ENCODE measurements at regions not wholly inside any gene's neighbourhood (a gene's known extent, or its start where the extent isn't known, plus 50 kb on each side); places are given as distances from the start of the nearest gene placed in this dataset.

DNA sequence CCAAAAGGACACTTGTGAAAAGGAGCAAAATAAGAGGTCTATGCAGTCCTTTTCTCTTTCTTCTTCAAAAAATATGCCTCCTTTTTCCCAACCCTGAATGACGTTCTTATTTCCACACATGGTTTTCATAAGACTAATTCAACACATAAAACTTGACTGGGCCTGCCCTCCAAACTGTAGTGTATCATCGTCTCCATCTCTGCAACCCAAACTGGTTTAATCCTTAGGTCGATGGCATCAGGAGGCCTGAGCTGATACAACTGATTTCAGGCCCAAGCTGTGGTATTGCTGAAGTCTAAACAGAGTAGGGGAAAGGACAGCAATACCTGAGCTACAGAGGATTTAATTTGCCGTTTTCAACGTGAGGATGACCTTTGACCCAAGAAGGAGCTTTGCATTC, 130.0 kb upstream of the MTNR1B start:
- no peak for DNase-seq (ENCODE audit: low spot score)

DNA sequence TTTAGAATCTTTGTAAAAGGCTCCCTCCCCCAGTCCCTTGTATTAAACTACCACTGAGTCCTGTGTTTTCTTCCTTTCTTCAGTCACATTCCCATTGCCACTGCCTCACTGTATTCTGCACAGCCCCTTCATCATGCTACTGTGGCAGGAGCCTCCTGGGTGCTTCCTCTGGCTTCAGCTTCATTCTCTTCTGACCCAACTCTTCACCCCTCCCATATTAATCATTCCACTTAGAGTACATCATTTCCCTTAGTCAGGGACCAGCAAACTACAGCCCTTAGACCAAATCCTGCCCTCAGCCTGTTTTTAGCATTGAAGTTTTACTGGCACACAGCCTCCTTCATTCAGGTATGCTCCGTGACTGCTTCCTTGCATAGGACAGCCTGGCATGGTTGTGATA, 127.7 kb upstream of the MTNR1B start:
- DNase-seq (ENCODE audit: low spot score), result no peak

DNA sequence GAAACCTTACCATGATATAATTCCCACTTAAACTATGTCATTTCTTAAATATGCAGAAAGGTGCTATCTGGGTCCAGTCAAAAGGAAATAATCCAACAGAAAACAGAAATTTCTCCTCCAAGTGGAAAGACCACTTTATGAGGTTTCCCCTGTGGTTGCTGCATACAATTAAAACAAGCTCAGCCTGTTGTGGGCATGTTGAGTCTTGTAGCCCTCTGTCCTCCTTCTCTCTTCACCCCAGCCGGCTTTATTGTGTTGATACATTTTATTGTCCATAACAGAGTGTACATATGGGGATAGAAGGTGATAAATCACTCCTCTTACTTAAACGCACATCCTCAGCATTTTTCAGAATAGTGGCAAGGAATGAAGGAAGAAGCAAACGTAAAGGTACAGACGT, 126.0 kb upstream of the MTNR1B start:
- no peak for DNase-seq (ENCODE audit: low spot score)

DNA sequence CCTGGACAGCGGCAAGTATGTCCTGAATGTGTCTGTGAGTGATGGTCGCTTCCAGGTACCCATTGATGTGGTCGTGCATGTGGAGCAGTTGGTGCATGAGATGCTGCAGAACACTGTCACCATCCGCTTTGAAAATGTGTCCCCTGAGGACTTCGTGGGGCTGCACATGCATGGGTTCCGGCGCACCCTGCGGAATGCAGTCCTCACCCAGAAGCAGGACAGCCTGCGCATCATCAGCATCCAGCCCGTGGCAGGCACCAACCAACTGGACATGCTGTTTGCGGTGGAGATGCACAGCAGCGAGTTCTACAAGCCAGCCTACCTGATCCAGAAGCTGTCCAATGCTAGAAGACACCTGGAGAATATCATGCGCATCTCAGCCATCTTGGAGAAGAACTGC, 125.3 kb upstream of the MTNR1B start:
- no peak for DNase-seq (ENCODE audit: low spot score)

DNA sequence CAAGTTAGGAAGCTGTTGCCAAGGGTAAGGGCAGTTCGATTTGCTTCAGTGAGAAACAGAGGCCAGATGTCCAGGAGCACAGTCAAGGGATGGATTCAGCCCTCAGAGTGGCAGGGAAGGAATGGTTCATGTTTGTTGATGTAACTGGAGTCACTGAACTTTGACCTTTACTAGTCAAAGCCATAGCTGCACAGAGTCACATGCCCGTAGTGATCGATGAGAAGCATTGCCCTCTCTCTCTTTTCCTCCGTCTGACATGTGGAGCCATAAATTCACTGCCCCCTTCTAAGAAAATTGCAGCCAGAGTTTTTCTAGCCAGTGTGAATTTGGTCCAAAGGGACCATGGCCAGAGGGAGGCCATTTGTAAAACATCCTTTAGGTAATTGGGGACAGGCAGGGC, 124.1 kb upstream of the MTNR1B start:
- DNase-seq (ENCODE audit: low spot score), result no peak

DNA sequence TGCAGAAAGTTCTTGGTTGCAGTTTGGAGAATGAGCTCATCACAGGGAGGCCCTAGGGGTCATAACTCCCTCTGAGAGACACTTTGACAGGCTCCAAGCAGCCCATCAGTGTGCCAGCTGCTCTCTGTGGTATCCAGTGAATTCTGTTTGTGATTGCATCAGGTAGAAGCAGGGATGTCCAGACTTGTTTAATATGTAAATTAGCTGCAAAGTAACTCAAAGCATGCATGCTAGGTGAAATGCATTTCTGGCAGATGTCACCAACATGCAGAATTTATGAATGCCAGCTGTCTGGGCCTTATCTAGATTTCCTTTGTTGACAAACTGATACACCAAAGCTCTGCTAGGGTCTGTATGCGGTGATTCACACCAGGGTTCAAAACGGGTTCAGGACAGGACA, 123.6 kb upstream of the MTNR1B start:
- DNase-seq (ENCODE audit: low spot score), result no peak

DNA sequence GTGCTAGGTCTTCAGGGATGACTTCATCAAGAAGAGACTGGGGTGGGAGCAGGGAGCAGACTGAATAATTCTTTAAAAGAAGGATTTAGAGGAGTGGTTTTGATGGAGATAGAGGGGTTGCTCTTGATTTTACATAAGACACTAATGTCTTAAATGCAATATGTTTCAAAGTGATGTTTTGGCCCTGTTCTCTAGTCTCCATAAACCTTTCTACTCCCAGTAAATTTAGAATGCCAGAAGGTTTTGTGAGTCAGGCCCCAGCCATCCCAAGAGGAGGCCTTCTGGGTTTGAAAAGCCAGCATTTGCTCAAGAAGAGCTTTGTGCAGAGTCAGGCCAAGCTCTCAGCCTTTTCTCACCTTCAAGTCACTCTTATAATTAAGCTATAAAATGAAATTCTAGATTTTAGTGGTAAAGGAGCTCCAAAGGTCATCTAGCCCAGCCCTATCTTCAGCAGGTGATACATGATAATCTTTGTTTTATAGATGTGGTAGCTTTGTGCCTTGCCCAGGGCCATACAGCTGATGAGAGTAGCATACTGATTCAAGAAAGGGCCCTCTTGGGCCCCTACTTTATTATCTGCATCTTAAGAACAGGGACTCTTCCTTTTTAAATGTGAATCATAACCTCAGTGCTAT, 122.8 kb upstream of the MTNR1B start:
- no peak for DNase-seq (ENCODE audit: low spot score)

DNA sequence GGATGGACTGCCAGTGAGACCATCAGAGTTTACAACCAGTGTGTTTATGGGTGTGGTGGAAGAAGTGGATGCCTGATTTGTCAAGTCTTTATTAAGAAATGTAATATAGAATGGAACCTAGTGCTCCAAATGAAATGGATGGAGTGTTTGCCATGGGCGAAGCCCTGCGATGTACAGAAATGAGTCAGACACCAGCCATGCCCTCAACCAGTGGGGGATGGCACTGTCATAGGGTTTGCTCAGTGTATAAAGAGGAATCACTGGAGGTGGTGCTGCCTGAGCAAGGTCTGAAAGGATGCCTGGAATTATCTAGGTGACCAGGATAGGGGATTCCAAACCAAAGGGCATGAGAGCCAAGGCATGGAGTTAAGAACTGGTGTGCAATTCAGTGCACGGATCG, 120.9 kb upstream of the MTNR1B start:
- no peak for DNase-seq (ENCODE audit: low spot score)

DNA sequence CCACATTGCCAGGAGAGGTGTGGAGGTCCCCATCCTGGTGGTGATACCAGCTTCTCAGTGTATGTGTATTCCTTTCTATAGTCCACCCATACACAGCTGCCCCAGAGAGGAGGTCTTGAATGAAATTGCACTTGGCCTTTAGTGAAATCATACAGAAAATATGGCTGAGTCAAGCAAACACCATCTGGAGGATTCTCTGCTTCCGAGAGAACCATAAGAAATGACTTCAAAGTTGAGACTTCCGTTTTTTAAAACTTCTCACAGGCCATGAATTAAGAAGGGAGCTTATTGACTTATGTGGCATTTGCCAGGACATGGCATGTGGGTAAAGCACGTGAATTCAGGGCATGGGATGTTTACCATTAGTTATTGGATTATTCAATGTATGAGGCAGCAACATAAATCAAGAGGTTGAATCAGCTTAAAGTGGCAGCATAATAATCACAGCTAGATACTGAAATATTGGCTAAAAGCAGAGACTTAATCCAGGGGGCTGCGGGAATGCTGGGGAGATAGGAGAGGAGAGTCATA, 119.1 kb upstream of the MTNR1B start:
- no peak for DNase-seq (ENCODE audit: low spot score)

DNA sequence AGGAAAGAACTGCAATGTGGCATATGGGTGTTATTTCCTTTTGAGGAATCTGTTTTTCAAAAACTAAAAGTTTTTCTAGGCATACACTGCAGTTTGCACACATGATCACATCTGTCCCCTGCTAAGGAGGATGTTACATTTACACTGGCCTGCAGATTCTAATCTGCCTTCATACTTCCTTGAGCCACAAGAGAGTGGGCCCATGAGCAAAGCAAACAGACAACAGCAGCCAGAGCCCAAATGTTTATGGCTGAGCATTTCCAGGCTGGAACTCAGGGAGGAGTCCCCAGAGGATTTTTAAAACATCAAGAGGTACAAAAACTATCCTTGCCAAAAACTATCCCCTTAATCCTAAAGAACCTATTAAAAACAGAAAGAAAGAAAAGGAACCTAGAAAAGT, 117.2 kb upstream of the MTNR1B start:
- DNase-seq (ENCODE audit: low spot score), result no peak

DNA sequence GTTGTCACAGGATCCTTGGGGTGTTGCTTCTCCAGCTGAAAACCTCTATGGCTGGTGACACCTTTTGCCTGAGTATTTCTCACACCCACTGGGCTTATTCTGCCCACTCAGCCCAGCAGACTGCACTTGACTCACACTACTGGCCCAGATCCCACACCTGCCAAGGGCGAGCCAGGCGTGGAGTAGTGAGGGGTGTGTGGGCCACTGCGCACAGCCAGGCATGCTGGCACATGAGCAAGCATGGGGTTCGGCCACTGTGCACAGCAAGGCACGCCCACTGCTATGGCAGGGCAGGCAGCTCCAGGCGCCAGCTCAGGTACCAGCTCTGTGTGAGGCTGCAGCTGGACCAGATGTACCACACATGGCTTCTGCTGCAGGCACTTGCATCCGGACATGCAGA, 116.5 kb upstream of the MTNR1B start:
- DNase-seq (ENCODE audit: low spot score), result no peak

DNA sequence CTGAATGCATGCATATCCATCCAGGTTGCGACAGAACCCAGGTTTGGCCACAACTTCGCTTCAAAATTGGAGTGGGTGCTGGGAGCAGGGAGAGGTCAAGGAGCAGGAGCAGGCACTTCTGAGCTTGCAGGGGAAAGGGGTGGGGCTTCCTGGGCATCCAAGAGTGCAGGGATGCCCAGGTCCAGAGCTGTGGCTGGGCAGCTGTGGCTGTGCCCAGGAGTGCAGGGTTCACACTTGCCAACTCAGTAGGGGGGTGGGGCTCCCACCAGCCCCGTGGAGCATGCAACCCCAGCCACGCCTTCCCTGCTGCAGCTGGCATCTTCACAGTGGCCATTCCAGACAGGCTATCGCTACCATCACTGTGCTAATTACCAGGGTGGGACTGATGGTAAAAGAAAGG, 115.3 kb upstream of the MTNR1B start:
- no peak for DNase-seq (ENCODE audit: low spot score)

DNA sequence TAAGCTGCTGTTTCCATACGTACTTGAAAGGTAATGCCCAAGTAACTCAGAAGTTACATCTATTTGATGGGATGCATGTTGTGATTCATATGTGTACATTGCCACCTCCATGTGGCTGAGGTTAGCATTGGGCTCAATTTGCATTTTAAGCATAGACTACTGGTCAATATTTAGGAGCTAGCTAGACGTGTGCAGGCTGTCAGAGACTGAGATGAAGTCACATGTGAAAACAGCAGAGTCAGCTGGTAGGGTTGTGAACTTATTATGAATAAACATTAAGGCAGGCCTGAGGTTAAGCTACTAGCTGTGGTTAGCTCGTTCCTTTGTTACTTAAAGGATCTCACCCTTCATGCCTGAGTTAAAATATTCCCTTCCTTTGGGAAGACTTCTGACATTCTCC, 114.5 kb upstream of the MTNR1B start:
- DNase-seq (ENCODE audit: low spot score), result no peak

DNA sequence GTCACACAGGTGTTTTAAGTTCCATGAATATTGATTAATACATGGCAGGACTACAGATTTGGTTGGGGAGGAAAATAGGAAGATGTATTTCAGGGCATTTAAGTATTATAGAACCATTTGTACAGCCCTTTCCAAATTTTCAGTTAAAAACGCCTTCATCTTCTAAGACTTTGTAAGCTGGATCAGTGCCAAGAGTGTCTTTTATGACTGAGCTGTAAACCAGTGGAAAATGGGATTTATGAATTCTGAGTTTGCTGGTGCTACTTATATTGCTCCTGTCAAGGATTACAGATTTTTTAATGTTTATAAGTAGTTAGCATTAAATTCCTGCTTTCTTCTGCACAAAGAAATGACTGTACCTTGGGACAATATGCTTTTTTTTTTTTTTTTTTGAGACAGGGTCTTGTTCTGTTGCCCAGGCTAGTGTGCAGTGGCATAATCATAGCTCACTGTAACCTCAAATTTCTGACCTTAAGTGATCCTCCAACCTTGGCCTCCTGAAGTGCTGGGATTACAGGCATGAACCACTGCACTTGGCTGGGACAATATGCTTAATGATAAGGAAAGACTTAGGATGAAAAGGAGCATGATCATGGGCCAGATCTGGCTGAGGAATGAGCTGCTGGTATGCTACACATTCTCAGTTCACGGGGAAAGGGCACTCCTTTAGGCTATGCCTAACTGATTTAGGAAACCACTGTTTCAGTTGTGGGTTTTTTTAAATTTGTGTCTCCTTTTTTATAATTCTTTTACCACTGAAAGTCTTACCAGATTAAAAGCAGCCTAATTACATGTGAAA, 113.6 kb upstream of the MTNR1B start:
- no peak for DNase-seq (ENCODE audit: low spot score)

DNA sequence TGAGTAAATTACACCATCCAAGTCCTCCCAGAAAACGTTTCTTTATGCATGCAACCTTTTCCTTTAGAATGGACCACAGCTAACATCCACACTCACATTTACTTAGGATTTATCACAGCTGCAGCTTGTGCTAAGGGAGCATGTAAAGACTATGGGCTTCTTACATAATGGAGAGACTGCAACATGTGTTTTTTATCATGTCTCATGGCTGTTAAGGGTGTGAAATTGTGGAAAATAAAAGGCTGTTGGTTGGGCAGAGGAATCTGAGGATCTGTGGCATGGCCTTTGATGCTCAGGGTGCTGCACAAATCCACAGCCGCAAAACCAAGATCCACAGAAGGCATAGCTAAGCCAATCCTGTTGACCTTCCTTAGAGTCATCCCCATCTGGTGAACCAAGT, 112.0 kb upstream of the MTNR1B start:
- no peak for DNase-seq (ENCODE audit: low spot score)

DNA sequence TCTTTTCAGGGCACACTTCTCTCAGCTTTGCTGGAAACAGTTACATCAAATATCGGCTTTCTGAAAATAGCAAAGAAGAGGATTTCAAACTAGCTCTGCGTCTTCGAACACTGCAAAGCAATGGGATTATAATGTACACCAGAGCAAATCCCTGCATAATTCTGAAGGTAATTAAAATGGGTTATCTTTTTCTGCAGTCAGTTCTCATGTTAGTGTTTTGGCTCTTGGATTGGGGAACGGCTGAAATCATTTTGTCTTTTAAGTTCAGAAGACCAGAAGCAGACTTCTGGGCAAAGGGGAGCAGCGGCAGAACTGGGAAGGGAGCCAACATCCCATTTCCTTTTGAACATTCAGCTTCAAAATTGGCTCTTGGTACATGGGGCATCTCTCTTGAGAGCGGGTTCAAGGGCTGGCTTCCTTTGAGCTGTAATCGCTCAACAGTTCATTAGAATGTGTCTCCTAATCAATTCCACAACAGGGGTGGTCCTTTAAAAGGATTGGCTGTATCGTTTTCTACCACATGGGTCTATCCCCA, 110.2 kb upstream of the MTNR1B start:
- no peak for DNase-seq (ENCODE audit: low spot score)

DNA sequence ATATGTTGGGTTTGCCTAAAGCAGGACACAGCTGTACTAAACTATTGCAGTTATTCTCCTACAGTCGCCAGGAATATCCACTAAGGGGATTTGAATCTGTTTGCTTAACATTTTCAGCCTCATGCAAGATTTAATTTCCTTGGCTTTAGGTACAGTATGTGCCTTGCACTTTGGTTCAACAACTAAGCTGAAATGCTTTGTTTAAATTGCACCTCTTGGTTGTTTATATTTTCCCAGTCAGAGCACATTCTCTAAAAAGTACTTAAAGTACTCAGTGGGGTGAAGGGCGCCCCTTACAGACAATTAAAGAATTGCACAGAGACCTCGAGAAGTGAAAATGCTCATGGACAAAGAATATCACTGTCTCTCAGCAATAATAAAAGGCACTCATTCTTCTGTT, 107.8 kb upstream of the MTNR1B start:
- DNase-seq (ENCODE audit: low spot score), result no peak

DNA sequence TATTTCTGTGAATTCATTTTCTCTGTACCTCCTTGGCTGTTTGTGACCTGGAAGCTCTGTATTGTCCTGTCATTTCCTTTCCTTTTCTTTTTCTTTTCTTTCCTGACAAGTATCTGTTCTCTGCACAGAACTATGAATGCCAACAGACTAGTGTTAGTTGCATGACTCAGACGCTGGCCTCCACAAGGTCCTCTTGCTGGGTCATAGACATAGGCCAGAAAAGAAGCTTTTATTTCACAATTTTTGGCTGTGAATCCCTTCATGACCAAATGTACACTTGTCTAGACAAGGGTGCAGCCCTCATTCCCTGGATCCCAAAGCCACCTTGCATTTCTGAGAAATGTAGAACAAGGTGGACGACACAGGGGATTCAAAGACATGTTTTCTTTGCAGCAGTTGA, 104.1 kb upstream of the MTNR1B start:
- no peak for DNase-seq (ENCODE audit: low spot score)

DNA sequence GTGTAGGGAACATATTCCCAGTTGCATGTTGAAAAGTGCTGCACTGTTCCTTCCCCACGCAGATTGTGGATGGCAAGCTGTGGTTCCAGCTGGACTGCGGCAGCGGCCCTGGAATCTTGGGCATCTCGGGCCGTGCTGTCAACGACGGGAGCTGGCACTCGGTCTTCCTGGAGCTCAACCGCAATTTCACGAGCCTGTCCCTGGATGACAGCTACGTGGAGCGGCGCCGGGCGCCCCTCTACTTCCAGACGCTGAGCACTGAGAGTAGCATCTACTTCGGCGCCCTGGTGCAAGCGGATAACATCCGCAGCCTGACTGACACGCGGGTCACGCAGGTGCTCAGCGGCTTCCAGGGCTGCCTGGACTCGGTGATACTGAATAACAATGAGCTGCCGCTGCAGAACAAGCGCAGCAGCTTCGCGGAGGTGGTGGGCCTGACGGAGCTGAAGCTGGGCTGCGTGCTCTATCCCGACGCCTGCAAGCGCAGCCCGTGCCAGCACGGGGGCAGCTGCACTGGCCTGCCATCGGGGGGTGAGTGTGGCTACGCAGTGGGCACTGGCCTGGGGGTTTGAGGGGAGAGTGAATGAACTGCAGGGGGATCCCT, 102.7 kb upstream of the MTNR1B start:
- no peak for DNase-seq (ENCODE audit: low spot score)

DNA sequence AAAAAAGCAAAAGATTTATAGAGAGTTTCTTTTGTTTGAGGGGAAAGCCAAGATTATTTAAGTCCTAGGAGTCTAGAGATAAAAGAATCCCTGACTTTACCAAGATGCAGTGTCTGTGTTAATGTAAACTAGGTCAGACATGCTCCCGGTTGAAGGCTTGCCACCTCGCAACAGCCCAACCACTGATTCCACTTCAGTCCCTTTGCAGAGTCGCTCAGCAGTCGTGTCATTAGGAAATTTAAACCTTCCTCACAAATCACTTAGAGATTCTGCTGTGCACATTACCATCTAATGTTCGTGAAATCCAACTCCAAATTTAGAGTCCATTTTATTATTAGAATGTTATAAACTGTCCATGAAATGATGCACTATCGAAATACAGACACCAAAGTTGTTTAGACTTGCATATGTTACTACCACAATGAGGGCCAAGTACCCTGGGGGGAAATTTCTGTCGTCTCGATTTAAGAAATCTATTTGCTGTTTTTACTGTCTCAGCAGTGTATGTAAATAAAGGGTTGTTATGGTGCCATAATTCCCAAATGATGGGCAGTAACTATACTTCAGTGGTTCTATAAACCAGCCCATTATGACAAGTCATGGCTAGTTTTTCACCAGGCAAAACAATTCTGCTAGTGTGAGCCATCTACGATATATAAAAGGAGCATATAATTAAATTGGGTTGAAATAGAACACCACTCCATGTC, 101.4 kb upstream of the MTNR1B start:
- DNase-seq (ENCODE audit: low spot score), result no peak

DNA sequence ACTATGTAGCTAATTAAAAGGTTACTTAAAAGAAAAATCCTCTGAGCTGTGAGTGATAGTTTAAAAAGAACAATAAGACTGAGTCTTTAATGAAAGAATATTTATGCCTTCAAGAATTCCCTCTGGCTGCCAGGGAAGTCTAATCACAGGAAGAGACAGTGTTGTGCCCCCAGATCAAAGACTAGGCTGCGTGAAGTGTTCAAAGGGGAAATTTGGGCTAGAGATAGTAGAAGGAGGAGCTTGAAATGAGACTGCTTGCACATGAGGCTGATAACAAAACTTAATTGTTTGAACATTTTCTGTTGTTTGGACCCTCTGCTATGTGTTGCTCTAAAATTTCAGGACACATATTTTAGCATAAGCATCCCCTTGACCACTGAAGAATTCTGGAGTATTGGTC, 99.7 kb upstream of the MTNR1B start:
- DNase-seq (ENCODE audit: low spot score), result no peak

DNA sequence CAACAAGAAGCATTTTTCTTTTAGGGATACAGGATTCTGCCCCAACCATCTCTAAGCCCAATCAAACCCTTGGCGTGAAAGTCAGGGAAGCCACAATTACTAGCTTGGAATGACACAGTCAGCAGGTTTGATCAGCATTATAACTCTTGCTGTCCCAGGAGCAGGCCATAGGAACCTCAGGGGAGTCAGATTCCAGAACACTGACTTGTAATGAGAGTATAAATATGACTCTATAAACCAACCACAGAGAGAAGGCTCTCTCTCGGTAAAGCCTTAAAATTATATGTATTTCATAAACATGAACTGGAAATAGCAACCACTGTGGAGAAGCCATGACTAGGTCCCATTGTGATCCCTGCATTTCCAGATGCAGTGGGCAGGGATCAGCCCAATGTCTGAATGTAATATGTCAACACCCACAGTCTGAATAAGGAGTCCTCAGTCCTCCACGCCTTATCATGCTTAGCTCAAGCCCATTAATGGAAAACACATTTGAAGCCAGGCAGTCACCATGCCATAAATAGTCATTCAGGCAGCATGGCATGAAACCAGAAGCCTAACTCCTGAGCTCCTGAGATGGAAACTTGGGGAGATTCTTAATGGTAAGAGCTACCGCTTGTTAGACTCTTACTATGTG, 99.1 kb upstream of the MTNR1B start:
- DNase-seq (ENCODE audit: low spot score), result no peak
